ENCODE measurements at regions not wholly inside any gene's neighbourhood (a gene's known extent, or its start where the extent isn't known, plus 50 kb on each side); places are given as distances from the start of the nearest gene placed in this dataset.
"Not testable (repeated sequence)": the region's sequence is repeated elsewhere in the genome, so short reads cannot be mapped to it uniquely, and the experiment has no call there.

- Mint-ChIP-seq H3K27me3 (no peaks in the 10 kb centered on the region), H3K9me3 (no peaks in the 10 kb centered on the region), H3K27ac (peak overlapping the region; percentile 59), H3K36me3 (no peaks in the 10 kb centered on the region), H3K4me1 (peaks cover 16 to 25% of the 10 kb centered on the region in 2 donors), H3K4me3 (peak overlapping the region; percentile 4 to 63)
- ATAC-seq (replicated peaks) (peak; percentile 72 to 73), DNase-seq (no peak)
These were observed 170.8 kb upstream of the FAM20A start for GRCh38 chr17:68771867-68772515.

- Mint-ChIP-seq H3K27me3 (no peaks in the 10 kb centered on the region), H3K4me3 (no peak overlapping the region), H3K4me1 (peaks cover 7 to 8% of the 10 kb centered on the region in 2 donors), H3K9me3 (no peaks in the 10 kb centered on the region), H3K27ac (no peak overlapping the region), H3K36me3 (no peaks in the 10 kb centered on the region)
- ATAC-seq (replicated peaks) = no peak
- no peak for DNase-seq
These were observed 167.6 kb upstream of the FAM20A start for GRCh38 chr17:68768804-68769203.

- no peaks in the 10 kb centered on the region for H3K36me3 Mint-ChIP-seq
- H3K27ac Mint-ChIP-seq = no peak overlapping the region
- no peaks in the 10 kb centered on the region for H3K27me3 Mint-ChIP-seq
- H3K4me1 Mint-ChIP-seq = no peaks in the 10 kb centered on the region
- no peak for DNase-seq
- no peak for ATAC-seq (replicated peaks)
- no peak overlapping the region for H3K4me3 Mint-ChIP-seq
- no peaks in the 10 kb centered on the region for H3K9me3 Mint-ChIP-seq
These were observed 165.5 kb upstream of the FAM20A start for GRCh38 chr17:68766640-68767039.

- ATAC-seq (replicated peaks) = no peak
- Mint-ChIP-seq H3K27ac (no peak overlapping the region), H3K4me1 (peaks cover 6 to 14% of the 10 kb centered on the region in 2 donors), H3K9me3 (no peaks in the 10 kb centered on the region), H3K27me3 (peaks cover 0 to 3% of the 10 kb centered on the region in 2 donors), H3K36me3 (no peaks in the 10 kb centered on the region), H3K4me3 (no peak overlapping the region)
- no peak for DNase-seq
These were observed 162.4 kb upstream of the FAM20A start for GRCh38 chr17:68763562-68763961.

- DNase-seq = no peak
- Mint-ChIP-seq H3K36me3 (peaks cover 0 to under 1% of the 10 kb centered on the region in 2 donors), H3K27me3 (peaks cover 0 to 3% of the 10 kb centered on the region in 2 donors), H3K27ac (no peak overlapping the region), H3K4me3 (no peak overlapping the region), H3K4me1 (peaks cover 6 to 14% of the 10 kb centered on the region in 2 donors), H3K9me3 (peaks cover 0 to under 1% of the 10 kb centered on the region in 2 donors)
- ATAC-seq (replicated peaks) = no peak
These were observed 161.7 kb upstream of the FAM20A start for GRCh38 chr17:68762911-68763310.

GRCh38 chr17:68760141-68760475, 158.9 kb upstream of the FAM20A start:
- ATAC-seq (replicated peaks) = no peak
- peaks cover 6 to 14% of the 10 kb centered on the region in 2 donors for H3K4me1 Mint-ChIP-seq
- H3K4me3 Mint-ChIP-seq = peak overlapping the region; percentile 72 to 77
- peaks cover 0 to 3% of the 10 kb centered on the region in 2 donors for H3K9me3 Mint-ChIP-seq
- peaks cover 0 to 3% of the 10 kb centered on the region in 2 donors for H3K27me3 Mint-ChIP-seq
- peaks cover 0 to 6% of the 10 kb centered on the region in 2 donors for H3K36me3 Mint-ChIP-seq
- no peak for DNase-seq
- H3K27ac Mint-ChIP-seq = no peak overlapping the region

GRCh38 chr17:68759343-68760140, 158.4 kb upstream of the FAM20A start:
- Mint-ChIP-seq H3K27ac (no peak overlapping the region), H3K27me3 (peaks cover 0 to 3% of the 10 kb centered on the region in 2 donors)
- DNase-seq = peak; percentile 51

GRCh38 chr17:68759002-68759342, 157.8 kb upstream of the FAM20A start:
- no peak overlapping the region for H3K27ac Mint-ChIP-seq
- H3K27me3 Mint-ChIP-seq = peaks cover 0 to 3% of the 10 kb centered on the region in 2 donors

More at GRCh38 chr17:68759343-68760140, 158.4 kb upstream of the FAM20A start:
- H3K9me3 Mint-ChIP-seq = peaks cover 0 to 3% of the 10 kb centered on the region in 2 donors
- ATAC-seq (replicated peaks) = peak; percentile 90 to 94
- H3K4me3 Mint-ChIP-seq = peak overlapping the region; percentile 72 to 77
- peaks cover 0 to 6% of the 10 kb centered on the region in 2 donors for H3K36me3 Mint-ChIP-seq
- peaks cover 6 to 14% of the 10 kb centered on the region in 2 donors for H3K4me1 Mint-ChIP-seq

GRCh38 chr17:68757866-68758757, 156.9 kb upstream of the FAM20A start:
- H3K27me3 Mint-ChIP-seq; H3K4me3 Mint-ChIP-seq; H3K27ac Mint-ChIP-seq; H3K36me3 Mint-ChIP-seq; H3K9me3 Mint-ChIP-seq; DNase-seq; ATAC-seq (replicated peaks): not testable (repeated sequence)
- peaks cover 6 to 14% of the 10 kb centered on the region in 2 donors for H3K4me1 Mint-ChIP-seq

More at GRCh38 chr17:68759002-68759342, 157.8 kb upstream of the FAM20A start:
- ATAC-seq (replicated peaks) (no peak), DNase-seq (no peak)
- Mint-ChIP-seq H3K4me3 (no peak overlapping the region), H3K9me3 (peaks cover 0 to 3% of the 10 kb centered on the region in 2 donors), H3K4me1 (peaks cover 6 to 14% of the 10 kb centered on the region in 2 donors), H3K36me3 (peaks cover 0 to 6% of the 10 kb centered on the region in 2 donors)

- Mint-ChIP-seq H3K27ac (no peak overlapping the region), H3K4me1 (peaks cover 0 to 3% of the 10 kb centered on the region in 2 donors), H3K36me3 (peaks cover 0 to 6% of the 10 kb centered on the region in 2 donors), H3K27me3 (no peaks in the 10 kb centered on the region), H3K4me3 (no peak overlapping the region), H3K9me3 (peaks cover 0 to 5% of the 10 kb centered on the region in 2 donors)
- ATAC-seq (replicated peaks) = no peak
- DNase-seq = no peak
These were observed 153.0 kb upstream of the FAM20A start for GRCh38 chr17:68753985-68754769.

GRCh38 chr17:68750208-68750562, 149.0 kb upstream of the FAM20A start:
- Mint-ChIP-seq H3K9me3 (peaks cover 0 to 4% of the 10 kb centered on the region in 2 donors), H3K4me1 (no peaks in the 10 kb centered on the region), H3K36me3 (no peaks in the 10 kb centered on the region), H3K27ac (no peak overlapping the region), H3K4me3 (no peak overlapping the region), H3K27me3 (peaks cover 3 to 5% of the 10 kb centered on the region in 2 donors)
- ATAC-seq (replicated peaks) (no peak), DNase-seq (no peak)

GRCh38 chr17:68749349-68750207, 148.4 kb upstream of the FAM20A start:
- H3K9me3 Mint-ChIP-seq = peaks cover 0 to 8% of the 10 kb centered on the region in 2 donors
- H3K27ac Mint-ChIP-seq = no peak overlapping the region

GRCh38 chr17:68748381-68748780, 147.2 kb upstream of the FAM20A start:
- Mint-ChIP-seq H3K4me1 (no peaks in the 10 kb centered on the region), H3K9me3 (peaks cover 0 to 10% of the 10 kb centered on the region in 2 donors), H3K27me3 (peaks cover 3 to 11% of the 10 kb centered on the region in 2 donors), H3K27ac (no peak overlapping the region), H3K4me3 (no peak overlapping the region), H3K36me3 (no peaks in the 10 kb centered on the region)
- DNase-seq = no peak
- ATAC-seq (replicated peaks) = no peak

More at GRCh38 chr17:68749349-68750207, 148.4 kb upstream of the FAM20A start:
- Mint-ChIP-seq H3K27me3 (peaks cover 3 to 5% of the 10 kb centered on the region in 2 donors), H3K36me3 (no peaks in the 10 kb centered on the region), H3K4me3 (no peak overlapping the region), H3K4me1 (no peaks in the 10 kb centered on the region)
- no peak for ATAC-seq (replicated peaks)
- DNase-seq = no peak
